K562 (cell line): ENCODE measurements at regions not wholly inside any gene's neighbourhood (a gene's known extent, or its start where the extent isn't known, plus 50 kb on each side); places are given as distances from the start of the nearest gene placed in this dataset.

Experiments
- EZH2 ChIP-seq: IDR thresholded peaks from 2 replicates; pipeline ENCODE4 v1.6.1; 2012; ENCODE audit warnings: low read depth, mild to moderate bottlenecking, inconsistent platforms, low read length, borderline replicate concordance
- JUNB ChIP-seq: fragments of 450-650 bp; formaldehyde crosslinking; conservative IDR thresholded peaks from 2 replicates; pipeline ENCODE4 v1.4.0; 2020; ENCODE audit warnings: mild to moderate bottlenecking
- MED1 ChIP-seq: sonication (generic); formaldehyde crosslinking; IDR thresholded peaks from 2 replicates; pipeline ENCODE4 v1.8.1; 2023; ENCODE audit warnings: missing genetic modification reagents, borderline replicate concordance
- MXI1 ChIP-seq: IDR thresholded peaks from 2 replicates; pipeline ENCODE4 v1.6.1; 2011; ENCODE audit warnings: low read depth, mild to moderate bottlenecking, improper control_type of control experiment, low read length
- NR1H2 ChIP-seq: sonication (generic); formaldehyde crosslinking; IDR thresholded peaks from 2 replicates; pipeline ENCODE4 v1.4.0; 2020; ENCODE audit warnings: mild to moderate bottlenecking, missing genetic modification reagents
- POLR2A ChIP-seq: fragments of 450-650 bp; conservative IDR thresholded peaks from 2 replicates; pipeline ENCODE4 v1.6.1; 2016
- SMARCE1 ChIP-seq: fragments of 450-650 bp; IDR thresholded peaks from 2 replicates; pipeline ENCODE4 v1.7.1; 2016; ENCODE audit warnings: mild to moderate bottlenecking
- SREBF2 ChIP-seq: sonication (generic); formaldehyde crosslinking; IDR thresholded peaks from 2 replicates; pipeline ENCODE4 v1.4.0; 2020; ENCODE audit warnings: mild to moderate bottlenecking, missing genetic modification reagents
- ZNF274 ChIP-seq: IDR thresholded peaks from 2 replicates; pipeline ENCODE4 v1.6.1; 2011; ENCODE audit warnings: low read depth, mild to moderate bottlenecking, low read length, moderate library complexity, borderline replicate concordance
- TF ChIP-seq, protein P1 (sequence below): sonication (generic); formaldehyde crosslinking; IDR thresholded peaks from 2 replicates; pipeline ENCODE4 v1.9.0; 2022; ENCODE audit warnings: mild to moderate bottlenecking, missing genetic modification reagents
- TF ChIP-seq, protein P2 (sequence below), 3 experiments: IDR thresholded peaks in 2 of 3; conservative IDR thresholded peaks in 1 of 3; 2 replicates each; pipeline ENCODE4 v1.5.1; 2011 to 2012; ENCODE audit warnings: low read length in 3 of 3, mild to moderate bottlenecking in 3 of 3, control low read depth in 2 of 3, improper control_type of control experiment in 1 of 3, inconsistent platforms in 1 of 3, low read depth in 1 of 3, mixed read lengths in 1 of 3, moderate library complexity in 1 of 3; ENCODE audit not compliant: insufficient read depth in 2 of 3
- TF ChIP-seq, protein P3 (sequence below), 2 experiments: fragments of 450-650 bp; formaldehyde crosslinking in 1 of 2; IDR thresholded peaks; 2 replicates each; pipeline versions ENCODE4 v1.4.0 to v1.6.1; 2014 to 2020; ENCODE audit warnings: mild to moderate bottlenecking in 2 of 2, borderline replicate concordance in 1 of 2, low read depth in 1 of 2
- TF ChIP-seq, protein P4 (sequence below): sonication (generic); formaldehyde crosslinking; IDR thresholded peaks from 2 replicates; pipeline ENCODE4 v1.4.0; 2020; ENCODE audit warnings: mild to moderate bottlenecking, missing genetic modification reagents
- TF ChIP-seq, protein P5 (sequence below): fragments of 150-350 bp; conservative IDR thresholded peaks from 2 replicates; pipeline ENCODE4 v1.6.1; 2014; ENCODE audit warnings: low read length

DNA sequence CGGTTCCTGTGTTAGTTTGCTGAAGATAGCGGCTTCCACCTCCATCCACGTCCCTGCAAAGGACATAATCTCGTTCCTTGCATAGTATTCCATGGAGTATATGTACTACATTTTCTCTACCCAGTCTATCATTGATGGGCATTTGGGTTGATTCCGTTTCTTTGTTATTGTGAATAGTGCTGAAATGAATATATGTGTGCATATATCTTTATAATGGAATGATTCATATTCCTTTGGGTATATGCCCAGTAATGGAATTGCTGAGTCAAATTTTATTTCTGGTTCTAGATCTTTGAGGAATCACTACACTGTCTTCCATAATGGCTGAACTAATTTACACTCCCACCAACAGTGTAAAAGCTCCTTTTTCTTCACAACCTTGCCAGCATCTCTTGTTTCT, 255.4 kb upstream of the CDH2 start:
- TF ChIP-seq NR1H2 (CRISPR knock-in tag) (no peak), JUNB (CRISPR knock-in tag) (no peak), EZH2 (no peak), MXI1 (no peak), SREBF2 (CRISPR knock-in tag) (no peak), POLR2A (no peak), MED1 (CRISPR knock-in tag) (no peak), SMARCE1 (no peak), ZNF274 (no peak)
- TF ChIP-seq, protein P1, sequence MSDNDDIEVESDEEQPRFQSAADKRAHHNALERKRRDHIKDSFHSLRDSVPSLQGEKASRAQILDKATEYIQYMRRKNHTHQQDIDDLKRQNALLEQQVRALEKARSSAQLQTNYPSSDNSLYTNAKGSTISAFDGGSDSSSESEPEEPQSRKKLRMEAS (CRISPR knock-in tag): no peak
- TF ChIP-seq, protein P2, sequence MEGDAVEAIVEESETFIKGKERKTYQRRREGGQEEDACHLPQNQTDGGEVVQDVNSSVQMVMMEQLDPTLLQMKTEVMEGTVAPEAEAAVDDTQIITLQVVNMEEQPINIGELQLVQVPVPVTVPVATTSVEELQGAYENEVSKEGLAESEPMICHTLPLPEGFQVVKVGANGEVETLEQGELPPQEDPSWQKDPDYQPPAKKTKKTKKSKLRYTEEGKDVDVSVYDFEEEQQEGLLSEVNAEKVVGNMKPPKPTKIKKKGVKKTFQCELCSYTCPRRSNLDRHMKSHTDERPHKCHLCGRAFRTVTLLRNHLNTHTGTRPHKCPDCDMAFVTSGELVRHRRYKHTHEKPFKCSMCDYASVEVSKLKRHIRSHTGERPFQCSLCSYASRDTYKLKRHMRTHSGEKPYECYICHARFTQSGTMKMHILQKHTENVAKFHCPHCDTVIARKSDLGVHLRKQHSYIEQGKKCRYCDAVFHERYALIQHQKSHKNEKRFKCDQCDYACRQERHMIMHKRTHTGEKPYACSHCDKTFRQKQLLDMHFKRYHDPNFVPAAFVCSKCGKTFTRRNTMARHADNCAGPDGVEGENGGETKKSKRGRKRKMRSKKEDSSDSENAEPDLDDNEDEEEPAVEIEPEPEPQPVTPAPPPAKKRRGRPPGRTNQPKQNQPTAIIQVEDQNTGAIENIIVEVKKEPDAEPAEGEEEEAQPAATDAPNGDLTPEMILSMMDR (IDR thresholded peaks at IDR 0.05 in 2 of 3, conservative IDR thresholded peaks at IDR 0.05 in 1 of 3; ENCODE audit: insufficient read depth in 2 of 3, low read depth in 1 of 3, low read length in 3 of 3): no peak
- TF ChIP-seq, protein P3, sequence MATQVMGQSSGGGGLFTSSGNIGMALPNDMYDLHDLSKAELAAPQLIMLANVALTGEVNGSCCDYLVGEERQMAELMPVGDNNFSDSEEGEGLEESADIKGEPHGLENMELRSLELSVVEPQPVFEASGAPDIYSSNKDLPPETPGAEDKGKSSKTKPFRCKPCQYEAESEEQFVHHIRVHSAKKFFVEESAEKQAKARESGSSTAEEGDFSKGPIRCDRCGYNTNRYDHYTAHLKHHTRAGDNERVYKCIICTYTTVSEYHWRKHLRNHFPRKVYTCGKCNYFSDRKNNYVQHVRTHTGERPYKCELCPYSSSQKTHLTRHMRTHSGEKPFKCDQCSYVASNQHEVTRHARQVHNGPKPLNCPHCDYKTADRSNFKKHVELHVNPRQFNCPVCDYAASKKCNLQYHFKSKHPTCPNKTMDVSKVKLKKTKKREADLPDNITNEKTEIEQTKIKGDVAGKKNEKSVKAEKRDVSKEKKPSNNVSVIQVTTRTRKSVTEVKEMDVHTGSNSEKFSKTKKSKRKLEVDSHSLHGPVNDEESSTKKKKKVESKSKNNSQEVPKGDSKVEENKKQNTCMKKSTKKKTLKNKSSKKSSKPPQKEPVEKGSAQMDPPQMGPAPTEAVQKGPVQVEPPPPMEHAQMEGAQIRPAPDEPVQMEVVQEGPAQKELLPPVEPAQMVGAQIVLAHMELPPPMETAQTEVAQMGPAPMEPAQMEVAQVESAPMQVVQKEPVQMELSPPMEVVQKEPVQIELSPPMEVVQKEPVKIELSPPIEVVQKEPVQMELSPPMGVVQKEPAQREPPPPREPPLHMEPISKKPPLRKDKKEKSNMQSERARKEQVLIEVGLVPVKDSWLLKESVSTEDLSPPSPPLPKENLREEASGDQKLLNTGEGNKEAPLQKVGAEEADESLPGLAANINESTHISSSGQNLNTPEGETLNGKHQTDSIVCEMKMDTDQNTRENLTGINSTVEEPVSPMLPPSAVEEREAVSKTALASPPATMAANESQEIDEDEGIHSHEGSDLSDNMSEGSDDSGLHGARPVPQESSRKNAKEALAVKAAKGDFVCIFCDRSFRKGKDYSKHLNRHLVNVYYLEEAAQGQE (IDR thresholded peaks at IDR 0.05; ENCODE audit: borderline replicate concordance): no peak
- TF ChIP-seq, protein P3 (CRISPR knock-in tag; IDR thresholded peaks at IDR 0.05; ENCODE audit: low read depth): no peak
- TF ChIP-seq, protein P4, sequence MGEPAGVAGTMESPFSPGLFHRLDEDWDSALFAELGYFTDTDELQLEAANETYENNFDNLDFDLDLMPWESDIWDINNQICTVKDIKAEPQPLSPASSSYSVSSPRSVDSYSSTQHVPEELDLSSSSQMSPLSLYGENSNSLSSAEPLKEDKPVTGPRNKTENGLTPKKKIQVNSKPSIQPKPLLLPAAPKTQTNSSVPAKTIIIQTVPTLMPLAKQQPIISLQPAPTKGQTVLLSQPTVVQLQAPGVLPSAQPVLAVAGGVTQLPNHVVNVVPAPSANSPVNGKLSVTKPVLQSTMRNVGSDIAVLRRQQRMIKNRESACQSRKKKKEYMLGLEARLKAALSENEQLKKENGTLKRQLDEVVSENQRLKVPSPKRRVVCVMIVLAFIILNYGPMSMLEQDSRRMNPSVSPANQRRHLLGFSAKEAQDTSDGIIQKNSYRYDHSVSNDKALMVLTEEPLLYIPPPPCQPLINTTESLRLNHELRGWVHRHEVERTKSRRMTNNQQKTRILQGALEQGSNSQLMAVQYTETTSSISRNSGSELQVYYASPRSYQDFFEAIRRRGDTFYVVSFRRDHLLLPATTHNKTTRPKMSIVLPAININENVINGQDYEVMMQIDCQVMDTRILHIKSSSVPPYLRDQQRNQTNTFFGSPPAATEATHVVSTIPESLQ: no peak
- TF ChIP-seq, protein P5, sequence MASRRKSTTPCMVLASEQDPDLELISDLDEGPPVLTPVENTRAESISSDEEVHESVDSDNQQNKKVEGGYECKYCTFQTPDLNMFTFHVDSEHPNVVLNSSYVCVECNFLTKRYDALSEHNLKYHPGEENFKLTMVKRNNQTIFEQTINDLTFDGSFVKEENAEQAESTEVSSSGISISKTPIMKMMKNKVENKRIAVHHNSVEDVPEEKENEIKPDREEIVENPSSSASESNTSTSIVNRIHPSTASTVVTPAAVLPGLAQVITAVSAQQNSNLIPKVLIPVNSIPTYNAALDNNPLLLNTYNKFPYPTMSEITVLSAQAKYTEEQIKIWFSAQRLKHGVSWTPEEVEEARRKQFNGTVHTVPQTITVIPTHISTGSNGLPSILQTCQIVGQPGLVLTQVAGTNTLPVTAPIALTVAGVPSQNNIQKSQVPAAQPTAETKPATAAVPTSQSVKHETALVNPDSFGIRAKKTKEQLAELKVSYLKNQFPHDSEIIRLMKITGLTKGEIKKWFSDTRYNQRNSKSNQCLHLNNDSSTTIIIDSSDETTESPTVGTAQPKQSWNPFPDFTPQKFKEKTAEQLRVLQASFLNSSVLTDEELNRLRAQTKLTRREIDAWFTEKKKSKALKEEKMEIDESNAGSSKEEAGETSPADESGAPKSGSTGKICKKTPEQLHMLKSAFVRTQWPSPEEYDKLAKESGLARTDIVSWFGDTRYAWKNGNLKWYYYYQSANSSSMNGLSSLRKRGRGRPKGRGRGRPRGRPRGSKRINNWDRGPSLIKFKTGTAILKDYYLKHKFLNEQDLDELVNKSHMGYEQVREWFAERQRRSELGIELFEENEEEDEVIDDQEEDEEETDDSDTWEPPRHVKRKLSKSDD: no peak
